Heart right ventricle (tissue), 16 donors: ENCODE measurements at regions not wholly inside any gene's neighbourhood (a gene's known extent, or its start where the extent isn't known, plus 50 kb on each side); places are given as distances from the start of the nearest gene placed in this dataset.

Experiments
- ATAC-seq, 8 donors: fragments of 200-7000 bp; cut with Tn5 transposase; one replicate each; pipeline ENCODE4 v1.9.1; 2020; ENCODE audit warnings: mild to moderate bottlenecking in 8 of 8, moderate library complexity in 8 of 8, moderate number of reproducible peaks in 1 of 8
- DNase-seq, 2 donors: peaks; one replicate each; pipeline ENCODE4 v3.0.0-alpha.2; 2020
- H3K27ac ChIP-seq, 10 donors: fragments of 200-600 bp; sonication (generic) in 2 of 10; one replicate each; pipeline versions ENCODE4 v1.5.0 to v1.8.0; 2020 to 2022; ENCODE audit warnings: mild to moderate bottlenecking in 3 of 10
- H3K27me3 ChIP-seq, 7 donors: fragments of 200-600 bp; one replicate each; pipeline ENCODE4 v1.8.0; 2021 to 2022; ENCODE audit warnings: mild to moderate bottlenecking in 2 of 7
- H3K36me3 ChIP-seq, 9 donors: fragments of 200-600 bp; sonication (generic) in 1 of 9; one replicate each; pipeline versions ENCODE4 v1.5.0 to v1.8.0; 2020 to 2022; ENCODE audit warnings: mild to moderate bottlenecking in 2 of 9
- H3K4me1 ChIP-seq, 9 donors: fragments of 200-600 bp; sonication (generic) in 1 of 9; one replicate each; pipeline versions ENCODE4 v1.5.0 to v1.8.0; 2020 to 2022; ENCODE audit warnings: mild to moderate bottlenecking in 4 of 9
- H3K4me3 ChIP-seq, 10 donors: fragments of 200-600 bp; sonication (generic) in 2 of 10; one replicate each; pipeline versions ENCODE4 v1.5.0 to v1.8.0; 2020 to 2022; ENCODE audit warnings: mild to moderate bottlenecking in 7 of 10, moderate library complexity in 2 of 10
- H3K9me3 ChIP-seq, 11 donors: fragments of 200-600 bp in 10 of 11; sonication (generic) in 2 of 11; one replicate each; pipeline versions ENCODE4 v1.5.0 to v1.8.0; 2013 to 2022; ENCODE audit warnings: mild to moderate bottlenecking in 2 of 11, control low read depth in 1 of 11, moderate library complexity in 1 of 11
- WGBS, 2 donors: extraction: QIAGEN DNeasy Blood & Tissue Kit; methylation state at CpG; one replicate each; pipeline ENCODE4 v1.1.7; 2013; ENCODE audit warnings: inconsistent platforms in 1 of 2; 5-methylcytosine and 5-hydroxymethylcytosine counted together
- intact Hi-C, 10 donors: fragments of 100-400 bp; cut with DNase I; formaldehyde crosslinking; loops; one replicate each; pipeline versions ENCODE4 v1.11.1 to v1.14.2; 2022
- TF ChIP-seq, protein P1 (sequence below), 9 donors: fragments of 200-600 bp; sonication (generic) in 2 of 9; IDR thresholded peaks; one replicate each; pipeline versions ENCODE4 v1.5.0 to v1.8.0; 2021 to 2022; ENCODE audit warnings: antibody characterized with exemption in 9 of 9, mild to moderate bottlenecking in 5 of 9, moderate library complexity in 1 of 9
- donor health status: Arrhythmogenic right ventricular cardiomyopathy.
- donor health status: ischemic (EF 13 %, LVEDD 7.1; RV severe dilation, severe dysfunction).
- donor health status: healthy with polysubstance abuse.
- donor health status: DM: no; HTN: yes; CAD: no.
- donor health status: DM: no; HTN: no; CAD: no.
- donor health status: ischemic (EF 25% LVEDD 6.9; RV normal size, moderate dysfunction).
- donor health status: ischemic (EF 25% LVEDD 5.7; RV mildly dilated, moderate dysfunction).
- donor health status: healthy.
- donor health status: DM: yes; HTN: yes; CAD: no.
- donor health status: Ischemic cardiomyopathy.
- donor health status: ischemic (EF 35%, LVEDD 5.7; RV mildly dilated, moderate dysfunction).
- donor health status: nonischemic (EF 11% LVEDD 7.7; RV severe dilation, severe dysfunction).
- donor health status: DM: yes; HTN: yes; CAD: no.
- donor health status: PGD.
- donor health status: ischemic (EF 29% LVEDD 5.4; RV normal size, mild dysfunction).
- donor health status: nonischemic (EF 23%, LVEDD 6.1; RV moderate dilation, normal function).

DNA sequence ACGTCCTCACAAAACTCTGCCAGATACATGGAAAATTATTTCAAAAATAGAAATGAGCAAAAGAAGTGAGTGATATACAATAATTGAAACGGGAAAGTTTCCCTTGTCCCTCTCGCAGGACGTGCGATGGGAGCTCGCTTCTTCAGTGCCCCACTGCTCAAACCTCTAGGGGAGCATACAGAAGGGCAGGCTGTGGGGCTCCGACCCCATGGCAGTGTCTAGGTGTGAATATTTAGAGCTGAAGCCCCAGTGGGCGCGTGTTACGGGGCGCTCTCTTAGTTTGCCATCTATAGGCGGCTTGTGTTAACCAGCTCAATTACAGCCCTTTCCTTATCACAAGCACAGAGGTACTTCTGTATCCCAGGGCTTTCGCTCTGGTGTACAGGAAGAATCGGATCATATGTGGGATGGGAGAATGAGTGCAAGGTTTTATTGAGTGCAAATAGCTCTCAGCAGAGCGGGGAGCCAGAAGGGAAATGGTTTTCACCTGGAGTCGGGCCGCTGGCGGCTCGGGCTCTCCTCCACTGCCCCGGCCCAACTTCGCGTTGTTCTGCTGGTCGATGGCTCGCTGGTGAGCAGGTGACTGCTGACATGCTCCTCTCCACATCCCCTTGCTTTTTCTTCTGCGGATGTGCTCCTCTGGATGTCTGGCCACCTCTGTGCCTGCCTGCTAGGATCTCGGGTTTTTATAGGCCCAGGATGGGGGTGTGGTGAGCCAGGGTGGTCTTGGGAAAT, 334.0 kb upstream of the PTPRD start:
- WGBS, 2 donors = 87 to 90% methylated on average over 26 of the region's 26 CpGs
- Histone ChIP-seq H3K36me3 (no peaks in the 10 kb centered on the region), H3K4me1 (no peaks in the 10 kb centered on the region), H3K27me3 (no peaks in the 10 kb centered on the region), H3K4me3 (no peak overlapping the region), H3K9me3 (peaks cover 0 to 5% (median 0%) of the 10 kb centered on the region in 11 donors), H3K27ac (no peak overlapping the region)
- intact Hi-C loops = no loop called here
- ATAC-seq (no peak), DNase-seq (no peak)
- TF ChIP-seq, protein P1, sequence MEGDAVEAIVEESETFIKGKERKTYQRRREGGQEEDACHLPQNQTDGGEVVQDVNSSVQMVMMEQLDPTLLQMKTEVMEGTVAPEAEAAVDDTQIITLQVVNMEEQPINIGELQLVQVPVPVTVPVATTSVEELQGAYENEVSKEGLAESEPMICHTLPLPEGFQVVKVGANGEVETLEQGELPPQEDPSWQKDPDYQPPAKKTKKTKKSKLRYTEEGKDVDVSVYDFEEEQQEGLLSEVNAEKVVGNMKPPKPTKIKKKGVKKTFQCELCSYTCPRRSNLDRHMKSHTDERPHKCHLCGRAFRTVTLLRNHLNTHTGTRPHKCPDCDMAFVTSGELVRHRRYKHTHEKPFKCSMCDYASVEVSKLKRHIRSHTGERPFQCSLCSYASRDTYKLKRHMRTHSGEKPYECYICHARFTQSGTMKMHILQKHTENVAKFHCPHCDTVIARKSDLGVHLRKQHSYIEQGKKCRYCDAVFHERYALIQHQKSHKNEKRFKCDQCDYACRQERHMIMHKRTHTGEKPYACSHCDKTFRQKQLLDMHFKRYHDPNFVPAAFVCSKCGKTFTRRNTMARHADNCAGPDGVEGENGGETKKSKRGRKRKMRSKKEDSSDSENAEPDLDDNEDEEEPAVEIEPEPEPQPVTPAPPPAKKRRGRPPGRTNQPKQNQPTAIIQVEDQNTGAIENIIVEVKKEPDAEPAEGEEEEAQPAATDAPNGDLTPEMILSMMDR (IDR thresholded peaks at IDR 0.05) = no peak

DNA sequence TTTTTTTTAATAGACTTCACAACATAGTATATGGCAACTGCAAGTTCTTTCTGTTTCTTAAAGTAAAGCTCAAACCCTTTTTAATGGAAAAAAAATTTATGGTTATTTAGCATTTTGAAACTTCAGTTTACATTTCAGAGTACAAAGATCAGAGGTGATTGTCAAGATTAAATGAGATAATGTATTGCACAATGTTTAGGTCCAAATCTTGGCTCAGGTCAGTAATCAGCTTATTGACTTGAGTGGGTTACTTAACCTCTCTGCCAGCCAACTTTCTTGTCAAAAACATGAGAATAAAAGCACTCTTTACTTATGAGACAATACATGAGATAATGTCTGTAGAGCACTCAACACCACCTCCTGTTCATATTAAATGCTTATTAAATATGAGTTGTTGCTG, 345.1 kb upstream of the PTPRD start:
- no peaks in the 10 kb centered on the region for H3K36me3 ChIP-seq
- DNase-seq (no peak), ATAC-seq (no peak)
- H3K27ac ChIP-seq = no peak overlapping the region
- TF ChIP-seq, protein P1 (IDR thresholded peaks at IDR 0.05) = no peak
- no peaks in the 10 kb centered on the region for H3K4me1 ChIP-seq
- intact Hi-C loops = no loop called here
- H3K9me3 ChIP-seq = peaks cover 0 to 21% (median 0%) of the 10 kb centered on the region in 11 donors
- no peaks in the 10 kb centered on the region for H3K27me3 ChIP-seq
- H3K4me3 ChIP-seq = no peak overlapping the region

DNA sequence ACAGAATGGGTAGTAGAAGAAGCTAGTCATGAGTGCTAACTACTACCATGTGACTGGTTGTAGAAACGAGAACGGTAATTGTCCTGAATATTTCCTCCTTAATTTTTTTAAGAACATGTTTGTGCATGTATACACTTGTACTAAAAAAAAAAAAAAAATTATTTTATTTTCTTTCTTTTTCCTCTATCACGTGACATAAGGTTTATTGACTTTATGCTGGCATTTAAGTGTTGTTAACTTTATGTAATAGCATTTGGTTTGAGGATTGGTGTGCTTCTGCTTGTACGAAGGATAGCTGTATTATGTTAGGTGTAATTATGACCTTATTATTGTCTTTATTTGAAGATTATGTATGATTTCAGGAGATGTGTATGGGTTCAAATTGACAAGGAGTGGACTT, 349.1 kb upstream of the PTPRD start:
- Histone ChIP-seq H3K36me3 (no peaks in the 10 kb centered on the region), H3K27ac (no peak overlapping the region), H3K4me1 (no peaks in the 10 kb centered on the region), H3K27me3 (no peaks in the 10 kb centered on the region), H3K4me3 (no peak overlapping the region), H3K9me3 (peaks cover 0 to 26% (median 0%) of the 10 kb centered on the region in 11 donors)
- 87 to 88% methylated on average over 4 of the region's 4 CpGs for WGBS, 2 donors
- TF ChIP-seq, protein P1 (IDR thresholded peaks at IDR 0.05) = no peak
- no peak for ATAC-seq
- DNase-seq = no peak
- intact Hi-C loops = loop anchor here in 1 of 10 donors (10.0 kb wide), 1 partner anchor 63 kb away; no protein-coding TSS in a partner anchor

DNA sequence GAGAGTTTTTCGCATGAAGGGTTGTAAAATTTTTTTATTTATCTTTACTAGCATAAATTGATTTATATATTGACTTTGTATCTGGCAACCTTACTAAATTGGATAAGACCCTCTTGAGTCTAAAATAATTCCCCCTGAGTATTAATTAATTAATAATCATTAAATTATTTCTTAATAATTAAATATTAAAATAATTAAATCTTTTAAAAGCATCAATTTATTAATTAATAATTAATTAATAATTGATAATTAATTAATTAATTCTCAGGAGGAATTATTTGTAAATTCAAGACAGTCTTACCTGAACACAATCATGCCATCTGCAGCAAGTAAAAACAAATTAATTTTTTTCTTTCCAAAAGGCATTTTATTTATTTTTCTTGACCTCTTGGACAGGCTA, 370.4 kb upstream of the PTPRD start:
- H3K9me3 ChIP-seq = peaks cover 0 to 15% (median 0%) of the 10 kb centered on the region in 11 donors
- no peaks in the 10 kb centered on the region for H3K4me1 ChIP-seq
- ATAC-seq (no peak), DNase-seq (no peak)
- intact Hi-C loops = loop anchor here in 1 of 10 donors (10.0 kb wide), 1 partner anchor 58 kb away; no protein-coding TSS in a partner anchor
- H3K4me3 ChIP-seq = no peak overlapping the region
- H3K27me3 ChIP-seq = no peaks in the 10 kb centered on the region
- H3K27ac ChIP-seq = no peak overlapping the region
- 86 to 100% methylated on average over 1 of the region's 1 CpG for WGBS, 2 donors
- H3K36me3 ChIP-seq = no peaks in the 10 kb centered on the region
- TF ChIP-seq, protein P1 (IDR thresholded peaks at IDR 0.05) = no peak
